Thyroid gland (tissue), 4 donors: ENCODE measurements at regions not wholly inside any gene's neighbourhood (a gene's known extent, or its start where the extent isn't known, plus 50 kb on each side); places are given as distances from the start of the nearest gene placed in this dataset.

Source experiments
- DNase-seq, 2 donors: peaks; one replicate each; pipeline ENCODE4 v3.0.0-alpha.2; 2019
- H3K27ac ChIP-seq, 3 donors: fragments of 200-600 bp; sonication (generic); 1 replicate in 2 of 3; 2 replicates in 1 of 3; pipeline ENCODE4 v1.5.1; 2016 to 2019; ENCODE audit warnings: mild to moderate bottlenecking in 1 of 3, moderate library complexity in 1 of 3
- H3K27me3 ChIP-seq: fragments of 200-600 bp; sonication (generic); one replicate; pipeline ENCODE4 v1.5.1; 2019
- H3K36me3 ChIP-seq, 2 donors: fragments of 200-600 bp; sonication (generic); one replicate each; pipeline ENCODE4 v1.5.1; 2016 to 2019
- H3K4me1 ChIP-seq, 2 donors: fragments of 200-600 bp; sonication (generic); one replicate each; pipeline ENCODE4 v1.5.1; 2017 to 2019
- H3K4me3 ChIP-seq, 3 donors: fragments of 200-600 bp; sonication (generic); replicated peaks in 1 of 3; 1 replicate in 2 of 3; 2 replicates in 1 of 3; pipeline ENCODE4 v1.5.1; 2016; ENCODE audit warnings: mild to moderate bottlenecking in 1 of 3
- H3K9me3 ChIP-seq: fragments of 200-600 bp; sonication (generic); one replicate; pipeline ENCODE4 v1.5.1; 2017
- CTCF ChIP-seq, 6 experiments: fragments of 200-600 bp in 3 of 6; fragments of 450-650 bp in 3 of 6; sonication (generic) in 3 of 6; IDR thresholded peaks; one replicate each; pipeline ENCODE4 v1.5.1; 2016 to 2019; ENCODE audit warnings: antibody characterized with exemption in 6 of 6, mild to moderate bottlenecking in 2 of 6, inconsistent platforms in 1 of 6, moderate library complexity in 1 of 6
- POLR2A ChIP-seq, 2 donors: fragments of 450-650 bp; IDR thresholded peaks; one replicate each; pipeline ENCODE4 v1.6.1; 2017; ENCODE audit warnings: antibody characterized with exemption in 2 of 2, mild to moderate bottlenecking in 2 of 2, moderate library complexity in 1 of 2
- WGBS, 2 donors: methylation state at CpG; one replicate each; pipeline ENCODE4 v1.1.5; 2017; 5-methylcytosine and 5-hydroxymethylcytosine counted together
- intact Hi-C: fragments of 100-400 bp; cut with DNase I; formaldehyde crosslinking; loops from one replicate; pipeline ENCODE4 v1.15.1; 2023

- no peaks in the 10 kb centered on the region for H3K36me3 ChIP-seq
- no peak overlapping the region for H3K4me3 ChIP-seq
- H3K27me3 ChIP-seq, result no peaks in the 10 kb centered on the region
- H3K9me3 ChIP-seq, result no peaks in the 10 kb centered on the region
- TF ChIP-seq CTCF (IDR thresholded peaks at IDR 0.05), result no peak
- TF ChIP-seq POLR2A (IDR thresholded peaks at IDR 0.05), result no peak
- no peaks in the 10 kb centered on the region for H3K4me1 ChIP-seq
- DNase-seq, result no peak
- intact Hi-C loops, result no loop called here
- H3K27ac ChIP-seq, result no peak overlapping the region
- 55 to 60% methylated on average over 6 of the region's 6 CpGs for WGBS, 2 donors
Measured at GRCh38 chr20:51249781-51250180, 226.9 kb upstream of the KCNG1 start.

GRCh38 chr20:51249215-51249614 is 226.3 kb upstream of the KCNG1 start:
- Histone ChIP-seq H3K4me3 (no peak overlapping the region), H3K36me3 (no peaks in the 10 kb centered on the region), H3K27me3 (no peaks in the 10 kb centered on the region), H3K27ac (no peak overlapping the region), H3K9me3 (no peaks in the 10 kb centered on the region), H3K4me1 (no peaks in the 10 kb centered on the region)
- DNase-seq, result no peak
- intact Hi-C loops, result no loop called here
- TF ChIP-seq POLR2A (IDR thresholded peaks at IDR 0.05), result no peak
- TF ChIP-seq CTCF (IDR thresholded peaks at IDR 0.05), result no peak
- WGBS, 2 donors, result 40 to 51% methylated on average over 3 to 4 of the region's 4 CpGs

GRCh38 chr20:51244466-51244865 is 221.6 kb upstream of the KCNG1 start:
- intact Hi-C loops, result no loop called here
- 84 to 86% methylated on average over 10 of the region's 10 CpGs for WGBS, 2 donors
- no peaks in the 10 kb centered on the region for H3K9me3 ChIP-seq
- no peaks in the 10 kb centered on the region for H3K4me1 ChIP-seq
- DNase-seq, result no peak
- no peak overlapping the region for H3K27ac ChIP-seq
- H3K27me3 ChIP-seq, result no peaks in the 10 kb centered on the region
- no peaks in the 10 kb centered on the region for H3K36me3 ChIP-seq
- no peak for TF ChIP-seq POLR2A (IDR thresholded peaks at IDR 0.05)
- no peak for TF ChIP-seq CTCF (IDR thresholded peaks at IDR 0.05)
- H3K4me3 ChIP-seq, result no peak overlapping the region

GRCh38 chr20:51238675-51239305 is 215.9 kb upstream of the KCNG1 start:
- Histone ChIP-seq H3K27me3 (no peaks in the 10 kb centered on the region), H3K27ac (no peak overlapping the region), H3K36me3 (no peaks in the 10 kb centered on the region), H3K4me3 (no peak overlapping the region), H3K4me1 (no peaks in the 10 kb centered on the region), H3K9me3 (no peaks in the 10 kb centered on the region)
- no peak for TF ChIP-seq CTCF (IDR thresholded peaks at IDR 0.05)
- TF ChIP-seq POLR2A (IDR thresholded peaks at IDR 0.05), result no peak
- no peak for DNase-seq
- 91 to 93% methylated on average over 7 to 8 of the region's 8 CpGs for WGBS, 2 donors
- intact Hi-C loops, result no loop called here

GRCh38 chr20:51237791-51238190 is 214.9 kb upstream of the KCNG1 start:
- no peak for DNase-seq
- Histone ChIP-seq H3K27ac (no peak overlapping the region), H3K4me3 (no peak overlapping the region), H3K36me3 (no peaks in the 10 kb centered on the region), H3K4me1 (no peaks in the 10 kb centered on the region), H3K27me3 (no peaks in the 10 kb centered on the region), H3K9me3 (no peaks in the 10 kb centered on the region)
- intact Hi-C loops, result no loop called here
- WGBS, 2 donors, result 53 to 56% methylated on average over 11 of the region's 11 CpGs
- no peak for TF ChIP-seq CTCF (IDR thresholded peaks at IDR 0.05)
- TF ChIP-seq POLR2A (IDR thresholded peaks at IDR 0.05), result no peak
